Lower leg skin (tissue), 3 donors: ENCODE measurements at regions not wholly inside any gene's neighbourhood (a gene's known extent, or its start where the extent isn't known, plus 50 kb on each side); places are given as distances from the start of the nearest gene placed in this dataset.

ENCODE experiments used
- POLR2A ChIP-seq, 2 donors: fragments of 450-650 bp; IDR thresholded peaks; one replicate each; pipeline ENCODE4 v1.6.1; 2016 to 2017; ENCODE audit warnings: antibody characterized with exemption in 2 of 2, mild to moderate bottlenecking in 1 of 2, moderate library complexity in 1 of 2
- TF ChIP-seq, protein P1 (sequence below), 3 donors: fragments of 450-650 bp; IDR thresholded peaks; one replicate each; pipeline ENCODE4 v1.5.1; 2016; ENCODE audit warnings: antibody characterized with exemption in 3 of 3, mild to moderate bottlenecking in 3 of 3, moderate library complexity in 2 of 3

GRCh38 chr22:26743149-26743548, 85.8 kb downstream of the MIAT start:
- TF ChIP-seq POLR2A (IDR thresholded peaks at IDR 0.05): no peak
- TF ChIP-seq, protein P1, sequence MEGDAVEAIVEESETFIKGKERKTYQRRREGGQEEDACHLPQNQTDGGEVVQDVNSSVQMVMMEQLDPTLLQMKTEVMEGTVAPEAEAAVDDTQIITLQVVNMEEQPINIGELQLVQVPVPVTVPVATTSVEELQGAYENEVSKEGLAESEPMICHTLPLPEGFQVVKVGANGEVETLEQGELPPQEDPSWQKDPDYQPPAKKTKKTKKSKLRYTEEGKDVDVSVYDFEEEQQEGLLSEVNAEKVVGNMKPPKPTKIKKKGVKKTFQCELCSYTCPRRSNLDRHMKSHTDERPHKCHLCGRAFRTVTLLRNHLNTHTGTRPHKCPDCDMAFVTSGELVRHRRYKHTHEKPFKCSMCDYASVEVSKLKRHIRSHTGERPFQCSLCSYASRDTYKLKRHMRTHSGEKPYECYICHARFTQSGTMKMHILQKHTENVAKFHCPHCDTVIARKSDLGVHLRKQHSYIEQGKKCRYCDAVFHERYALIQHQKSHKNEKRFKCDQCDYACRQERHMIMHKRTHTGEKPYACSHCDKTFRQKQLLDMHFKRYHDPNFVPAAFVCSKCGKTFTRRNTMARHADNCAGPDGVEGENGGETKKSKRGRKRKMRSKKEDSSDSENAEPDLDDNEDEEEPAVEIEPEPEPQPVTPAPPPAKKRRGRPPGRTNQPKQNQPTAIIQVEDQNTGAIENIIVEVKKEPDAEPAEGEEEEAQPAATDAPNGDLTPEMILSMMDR (IDR thresholded peaks at IDR 0.05): no peak
